ENCODE measurements at regions not wholly inside any gene's neighbourhood (a gene's known extent, or its start where the extent isn't known, plus 50 kb on each side); places are given as distances from the start of the nearest gene placed in this dataset.

- no peaks in the 10 kb centered on the region for H3K36me3 ChIP-seq (ENCODE audit: control insufficient read depth, low read length)
- no peak overlapping the region for H3K27ac ChIP-seq (ENCODE audit: low read depth, low read length)
- H3K4me3 ChIP-seq (ENCODE audit: low read length), result no peak overlapping the region
- H4K20me1 ChIP-seq (ENCODE audit: control insufficient read depth, insufficient read depth, low read depth, low read length), result no peaks in the 10 kb centered on the region
- H3K9me2 ChIP-seq (replicated peaks; ENCODE audit: control insufficient read depth, low read length), result no peaks in the 10 kb centered on the region
- H3K9me3 ChIP-seq (ENCODE audit: control insufficient read depth, insufficient read depth, low read length), result no peaks in the 10 kb centered on the region
- H3F3A ChIP-seq (ENCODE audit: control insufficient read depth, insufficient read depth), result no peaks in the 10 kb centered on the region
- H3K27me3 ChIP-seq (ENCODE audit: control insufficient read depth, low read length), result no peaks in the 10 kb centered on the region
- no peaks in the 10 kb centered on the region for H3K4me1 ChIP-seq (ENCODE audit: control insufficient read depth, low read length)
- no peak overlapping the region for H3K4me2 ChIP-seq (ENCODE audit: low read length)
- no peak for TF ChIP-seq CTCF (IDR thresholded peaks at IDR 0.05; ENCODE audit: low read depth, low read length, poor library complexity, severe bottlenecking)
- TF ChIP-seq EZH2phosphoT487 (IDR thresholded peaks at IDR 0.05; ENCODE audit: borderline replicate concordance, low read length), result no peak
- H3K79me2 ChIP-seq (ENCODE audit: control insufficient read depth, low read length), result no peaks in the 10 kb centered on the region
Observed at GRCh38 chr2:2484301-2484700, 153.2 kb upstream of the MYT1L start.

DNA sequence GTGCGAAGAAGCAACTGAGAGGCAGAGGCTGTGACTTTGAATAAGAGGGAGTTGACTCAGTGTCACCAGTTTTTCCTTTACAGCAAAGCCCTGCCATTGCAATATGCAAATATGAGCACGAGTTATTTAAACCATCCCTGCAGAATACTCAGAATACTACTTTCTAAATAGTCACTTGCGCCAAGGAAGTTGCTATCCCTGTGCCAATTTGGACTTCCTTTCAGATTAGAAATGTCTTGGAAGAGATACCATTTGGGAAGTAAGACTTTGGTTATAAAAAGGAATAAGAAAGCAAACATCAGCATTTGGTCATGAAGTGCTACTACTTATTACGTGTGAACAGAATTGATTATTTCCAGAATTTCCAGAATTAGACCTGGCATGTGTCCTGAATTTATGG lies 151.8 kb upstream of the MYT1L start:
- Histone ChIP-seq H3K9me3 (ENCODE audit: control insufficient read depth, insufficient read depth, low read length) (no peaks in the 10 kb centered on the region), H3K4me2 (ENCODE audit: low read length) (no peak overlapping the region)
- TF ChIP-seq EZH2phosphoT487 (IDR thresholded peaks at IDR 0.05; ENCODE audit: borderline replicate concordance, low read length) (no peak), CTCF (IDR thresholded peaks at IDR 0.05; ENCODE audit: low read depth, low read length, poor library complexity, severe bottlenecking) (no peak)

GRCh38 chr2:2472881-2473280 lies 141.8 kb upstream of the MYT1L start:
- no peaks in the 10 kb centered on the region for H3K27me3 ChIP-seq (ENCODE audit: control insufficient read depth, low read length)
- no peak overlapping the region for H3K4me2 ChIP-seq (ENCODE audit: low read length)
- no peaks in the 10 kb centered on the region for H3K79me2 ChIP-seq (ENCODE audit: control insufficient read depth, low read length)
- H3K9me3 ChIP-seq (ENCODE audit: control insufficient read depth, insufficient read depth, low read length), result no peaks in the 10 kb centered on the region
- H3F3A ChIP-seq (ENCODE audit: control insufficient read depth, insufficient read depth), result no peaks in the 10 kb centered on the region
- H4K20me1 ChIP-seq (ENCODE audit: control insufficient read depth, insufficient read depth, low read depth, low read length), result no peaks in the 10 kb centered on the region
- no peak for TF ChIP-seq CTCF (IDR thresholded peaks at IDR 0.05; ENCODE audit: low read depth, low read length, poor library complexity, severe bottlenecking)
- TF ChIP-seq EZH2phosphoT487 (IDR thresholded peaks at IDR 0.05; ENCODE audit: borderline replicate concordance, low read length), result no peak
- peaks cover 2% of the 10 kb centered on the region for H3K4me1 ChIP-seq (ENCODE audit: control insufficient read depth, low read length)
- no peaks in the 10 kb centered on the region for H3K36me3 ChIP-seq (ENCODE audit: control insufficient read depth, low read length)
- H3K4me3 ChIP-seq (ENCODE audit: low read length), result no peak overlapping the region
- no peak overlapping the region for H3K27ac ChIP-seq (ENCODE audit: low read depth, low read length)
- no peaks in the 10 kb centered on the region for H3K9me2 ChIP-seq (replicated peaks; ENCODE audit: control insufficient read depth, low read length)

More for the DNA sequence above, 151.8 kb upstream of the MYT1L start:
- Histone ChIP-seq H3K27ac (ENCODE audit: low read depth, low read length) (no peak overlapping the region), H3K4me3 (ENCODE audit: low read length) (no peak overlapping the region), H3K79me2 (ENCODE audit: control insufficient read depth, low read length) (no peaks in the 10 kb centered on the region), H3K27me3 (ENCODE audit: control insufficient read depth, low read length) (no peaks in the 10 kb centered on the region), H3F3A (ENCODE audit: control insufficient read depth, insufficient read depth) (no peaks in the 10 kb centered on the region), H4K20me1 (ENCODE audit: control insufficient read depth, insufficient read depth, low read depth, low read length) (no peaks in the 10 kb centered on the region), H3K36me3 (ENCODE audit: control insufficient read depth, low read length) (no peaks in the 10 kb centered on the region), H3K4me1 (ENCODE audit: control insufficient read depth, low read length) (peaks cover 13% of the 10 kb centered on the region), H3K9me2 (replicated peaks; ENCODE audit: control insufficient read depth, low read length) (no peaks in the 10 kb centered on the region)

- no peaks in the 10 kb centered on the region for H3K9me2 ChIP-seq (replicated peaks; ENCODE audit: control insufficient read depth, low read length)
- H4K20me1 ChIP-seq (ENCODE audit: control insufficient read depth, insufficient read depth, low read depth, low read length), result no peaks in the 10 kb centered on the region
- no peak overlapping the region for H3K4me2 ChIP-seq (ENCODE audit: low read length)
- no peak overlapping the region for H3K27ac ChIP-seq (ENCODE audit: low read depth, low read length)
- H3K9me3 ChIP-seq (ENCODE audit: control insufficient read depth, insufficient read depth, low read length), result no peaks in the 10 kb centered on the region
- no peaks in the 10 kb centered on the region for H3K27me3 ChIP-seq (ENCODE audit: control insufficient read depth, low read length)
- no peaks in the 10 kb centered on the region for H3K79me2 ChIP-seq (ENCODE audit: control insufficient read depth, low read length)
- H3K4me1 ChIP-seq (ENCODE audit: control insufficient read depth, low read length), result no peaks in the 10 kb centered on the region
- TF ChIP-seq CTCF (IDR thresholded peaks at IDR 0.05; ENCODE audit: low read depth, low read length, poor library complexity, severe bottlenecking) (no peak), EZH2phosphoT487 (IDR thresholded peaks at IDR 0.05; ENCODE audit: borderline replicate concordance, low read length) (no peak)
- no peaks in the 10 kb centered on the region for H3F3A ChIP-seq (ENCODE audit: control insufficient read depth, insufficient read depth)
- H3K36me3 ChIP-seq (ENCODE audit: control insufficient read depth, low read length), result no peaks in the 10 kb centered on the region
- H3K4me3 ChIP-seq (ENCODE audit: low read length), result no peak overlapping the region
Observed at GRCh38 chr2:2472044-2472443, 141.0 kb upstream of the MYT1L start.

All from DOHH2 (cell line).